ENCODE measurements at regions not wholly inside any gene's neighbourhood (a gene's known extent, or its start where the extent isn't known, plus 50 kb on each side); places are given as distances from the start of the nearest gene placed in this dataset.

DNA sequence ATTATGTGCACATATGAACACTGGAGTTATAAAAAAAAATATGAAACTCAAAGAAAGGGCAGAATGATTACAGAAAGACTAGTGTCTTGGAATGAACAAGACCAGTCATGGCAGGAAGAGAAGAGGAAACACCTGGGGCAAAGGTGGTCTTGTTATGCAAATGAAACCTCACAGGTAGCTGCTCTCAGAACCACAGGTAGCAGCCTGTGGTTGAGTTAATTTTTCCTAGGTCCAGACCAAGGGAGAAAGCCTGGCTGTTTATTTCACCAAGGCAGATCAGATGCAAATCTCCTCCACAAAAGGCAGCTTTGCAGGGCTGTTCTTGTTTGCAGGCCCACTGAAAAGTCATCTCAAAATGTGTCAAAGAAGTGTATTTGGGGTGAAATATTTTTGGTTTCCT is 785.8 kb downstream of the RNF144A start:
- Histone ChIP-seq H3K4me1 (ENCODE audit: insufficient read depth, low read length, poor library complexity, severe bottlenecking) (no peaks in the 10 kb centered on the region), H3K4me3 (ENCODE audit: low read depth, low read length, poor library complexity, severe bottlenecking) (no peak overlapping the region), H3K27me3 (replicated peaks; ENCODE audit: insufficient read depth, low read depth, low read length, poor library complexity) (no peaks in the 10 kb centered on the region), H3K9me3 (ENCODE audit: low read depth, low read length, poor library complexity, severe bottlenecking) (no peaks in the 10 kb centered on the region), H3K36me3 (ENCODE audit: insufficient read depth, low read length, poor library complexity, severe bottlenecking) (no peaks in the 10 kb centered on the region), H3K27ac (ENCODE audit: low read depth, low read length, poor library complexity, severe bottlenecking) (no peak overlapping the region)
- intact Hi-C loops (cut with micrococcal nuclease; ENCODE audit: unreplicated experiment): no loop called here
- no peak for DNase-seq (ENCODE audit: low spot score)
- BruUV-seq (replicated peaks): no TSS peak
- POLR2A ChIA-PET (ENCODE audit: low non-redundant PET): no interaction called here
- no peak for TF ChIP-seq EZH2 (IDR thresholded peaks at IDR 0.05; ENCODE audit: borderline replicate concordance, low read depth, low read length, poor library complexity, severe bottlenecking)
- TF ChIP-seq CTCF (conservative IDR thresholded peaks at IDR 0.05; ENCODE audit: low read depth, low read length): no peak
- CTCF ChIA-PET: no interaction called here

DNA sequence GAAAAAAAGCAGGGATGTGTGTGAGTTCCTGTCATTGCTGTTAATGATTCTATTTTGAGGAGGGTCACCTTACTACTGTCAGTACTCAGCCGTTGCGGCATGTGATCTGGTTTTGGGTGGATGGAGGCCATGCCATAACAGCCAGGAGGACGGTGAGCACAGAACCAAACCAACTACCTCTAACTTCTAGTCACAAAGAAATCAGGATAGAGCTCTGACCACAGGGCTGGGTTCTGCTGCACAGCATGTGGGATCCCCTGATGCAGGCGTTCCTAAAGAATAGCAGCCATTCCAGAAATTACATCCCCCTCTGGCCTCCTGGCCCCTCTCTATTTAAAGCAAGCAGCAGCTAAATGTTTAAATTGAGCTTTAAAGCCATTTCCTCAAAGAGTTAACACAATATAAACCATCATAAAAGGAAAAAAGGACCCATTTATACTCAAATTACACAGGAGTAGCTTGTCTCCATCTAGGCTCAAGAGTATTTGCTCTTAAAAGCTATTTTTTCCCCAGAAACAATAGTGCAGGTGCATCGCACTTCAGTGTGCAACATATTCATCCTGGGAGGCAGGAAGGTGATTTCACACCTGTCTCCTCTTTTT is 786.4 kb downstream of the RNF144A start:
- BruUV-seq (replicated peaks): no TSS peak
- Histone ChIP-seq H3K4me3 (ENCODE audit: low read depth, low read length, poor library complexity, severe bottlenecking) (no peak overlapping the region), H3K27me3 (replicated peaks; ENCODE audit: insufficient read depth, low read depth, low read length, poor library complexity) (no peaks in the 10 kb centered on the region), H3K9me3 (ENCODE audit: low read depth, low read length, poor library complexity, severe bottlenecking) (no peaks in the 10 kb centered on the region), H3K36me3 (ENCODE audit: insufficient read depth, low read length, poor library complexity, severe bottlenecking) (no peaks in the 10 kb centered on the region), H3K4me1 (ENCODE audit: insufficient read depth, low read length, poor library complexity, severe bottlenecking) (no peaks in the 10 kb centered on the region), H3K27ac (ENCODE audit: low read depth, low read length, poor library complexity, severe bottlenecking) (no peak overlapping the region)
- intact Hi-C loops (cut with micrococcal nuclease; ENCODE audit: unreplicated experiment): no loop called here
- TF ChIP-seq CTCF (conservative IDR thresholded peaks at IDR 0.05; ENCODE audit: low read depth, low read length) (no peak), EZH2 (IDR thresholded peaks at IDR 0.05; ENCODE audit: borderline replicate concordance, low read depth, low read length, poor library complexity, severe bottlenecking) (no peak)
- no peak for DNase-seq (ENCODE audit: low spot score)
- POLR2A ChIA-PET (ENCODE audit: low non-redundant PET): no interaction called here
- CTCF ChIA-PET: no interaction called here

GRCh38 chr2:7704296-7704865 is 787.2 kb downstream of the RNF144A start:
- Histone ChIP-seq H3K36me3 (ENCODE audit: insufficient read depth, low read length, poor library complexity, severe bottlenecking) (no peaks in the 10 kb centered on the region), H3K4me1 (ENCODE audit: insufficient read depth, low read length, poor library complexity, severe bottlenecking) (no peaks in the 10 kb centered on the region), H3K27ac (ENCODE audit: low read depth, low read length, poor library complexity, severe bottlenecking) (no peak overlapping the region), H3K27me3 (replicated peaks; ENCODE audit: insufficient read depth, low read depth, low read length, poor library complexity) (no peaks in the 10 kb centered on the region), H3K4me3 (ENCODE audit: low read depth, low read length, poor library complexity, severe bottlenecking) (no peak overlapping the region), H3K9me3 (ENCODE audit: low read depth, low read length, poor library complexity, severe bottlenecking) (no peaks in the 10 kb centered on the region)
- POLR2A ChIA-PET (ENCODE audit: low non-redundant PET): no interaction called here
- DNase-seq (ENCODE audit: low spot score): no peak
- CTCF ChIA-PET: no interaction called here
- intact Hi-C loops (cut with micrococcal nuclease; ENCODE audit: unreplicated experiment): no loop called here
- no TSS peak for BruUV-seq (replicated peaks)
- TF ChIP-seq EZH2 (IDR thresholded peaks at IDR 0.05; ENCODE audit: borderline replicate concordance, low read depth, low read length, poor library complexity, severe bottlenecking) (no peak), CTCF (conservative IDR thresholded peaks at IDR 0.05; ENCODE audit: low read depth, low read length) (no peak)
